ENCODE measurements at regions not wholly inside any gene's neighbourhood (a gene's known extent, or its start where the extent isn't known, plus 50 kb on each side); places are given as distances from the start of the nearest gene placed in this dataset.
"Not testable (repeated sequence)": the region's sequence is repeated elsewhere in the genome, so short reads cannot be mapped to it uniquely, and the experiment has no call there.

- DNase-seq, result no peak
- H3K36me3 ChIP-seq, result no peaks in the 10 kb centered on the region
- H3K4me3 ChIP-seq, result no peak overlapping the region
- H3K27me3 ChIP-seq, result no peaks in the 10 kb centered on the region
- intact Hi-C loops (cut with DNase I), result loop anchor here (10.0 kb wide), 2 partner anchors 125 to 1105 kb away; no protein-coding TSS in a partner anchor
- no peak for TF ChIP-seq POLR2A (IDR thresholded peaks at IDR 0.05)
- no peak for TF ChIP-seq POLR2AphosphoS5 (IDR thresholded peaks at IDR 0.05)
- no peak for TF ChIP-seq EP300 (IDR thresholded peaks at IDR 0.05)
- no peak for TF ChIP-seq CTCF (IDR thresholded peaks at IDR 0.05)
- no peak overlapping the region for H3K27ac ChIP-seq
- H3K4me1 ChIP-seq, result peaks cover 0 to 10% (median 4%) of the 10 kb centered on the region in 4 donors
- H3K9me3 ChIP-seq, result no peaks in the 10 kb centered on the region
Measured at GRCh38 chr7:82599895-82600294, 156.3 kb upstream of the CACNA2D1 start.

GRCh38 chr7:82598958-82599357 is 155.4 kb upstream of the CACNA2D1 start:
- 65 to 69% methylated on average over 1 of the region's 1 CpG for WGBS, 2 donors
- Histone ChIP-seq H3K9me3 (no peaks in the 10 kb centered on the region), H3K27me3 (no peaks in the 10 kb centered on the region), H3K4me3 (no peak overlapping the region), H3K27ac (no peak overlapping the region), H3K36me3 (no peaks in the 10 kb centered on the region), H3K4me1 (peaks cover 0 to 10% (median 4%) of the 10 kb centered on the region in 4 donors)
- TF ChIP-seq EP300 (IDR thresholded peaks at IDR 0.05) (no peak), POLR2A (IDR thresholded peaks at IDR 0.05) (no peak), CTCF (IDR thresholded peaks at IDR 0.05) (no peak), POLR2AphosphoS5 (IDR thresholded peaks at IDR 0.05) (no peak)
- DNase-seq, result no peak
- intact Hi-C loops (cut with DNase I), result no loop called here

GRCh38 chr7:82595795-82596194 is 152.2 kb upstream of the CACNA2D1 start:
- intact Hi-C loops (cut with DNase I); DNase-seq; H3K36me3 ChIP-seq; H3K4me1 ChIP-seq; H3K27ac ChIP-seq; H3K4me3 ChIP-seq; H3K27me3 ChIP-seq; H3K9me3 ChIP-seq: not testable (repeated sequence)
- WGBS, 2 donors, result 46 to 79% methylated on average over 3 of the region's 3 CpGs

- H3K4me3 ChIP-seq, result no peak overlapping the region
- DNase-seq, result no peak
- peaks cover 0 to under 1% (median 0%) of the 10 kb centered on the region in 4 donors for H3K4me1 ChIP-seq
- no peak for TF ChIP-seq POLR2AphosphoS5 (IDR thresholded peaks at IDR 0.05)
- TF ChIP-seq CTCF (IDR thresholded peaks at IDR 0.05), result no peak
- TF ChIP-seq POLR2A (IDR thresholded peaks at IDR 0.05), result no peak
- TF ChIP-seq EP300 (IDR thresholded peaks at IDR 0.05), result no peak
- H3K27ac ChIP-seq, result no peak overlapping the region
- H3K27me3 ChIP-seq, result no peaks in the 10 kb centered on the region
- no peaks in the 10 kb centered on the region for H3K36me3 ChIP-seq
- intact Hi-C loops (cut with DNase I), result no loop called here
- H3K9me3 ChIP-seq, result no peaks in the 10 kb centered on the region
Measured at GRCh38 chr7:82595176-82595575, 151.6 kb upstream of the CACNA2D1 start.

GRCh38 chr7:82594665-82595064 is 151.1 kb upstream of the CACNA2D1 start:
- no peak for DNase-seq
- intact Hi-C loops (cut with DNase I), result no loop called here
- 52 to 56% methylated on average over 6 of the region's 6 CpGs for WGBS, 2 donors

More at GRCh38 chr7:82594665-82595064, 151.1 kb upstream of the CACNA2D1 start:
- Histone ChIP-seq H3K4me3 (peak overlapping the region in 2 of 4 donors; percentile 2 to 10), H3K27ac (no peak overlapping the region), H3K27me3 (no peaks in the 10 kb centered on the region), H3K36me3 (no peaks in the 10 kb centered on the region), H3K9me3 (no peaks in the 10 kb centered on the region), H3K4me1 (no peaks in the 10 kb centered on the region)
- TF ChIP-seq EP300 (IDR thresholded peaks at IDR 0.05) (no peak), POLR2A (IDR thresholded peaks at IDR 0.05) (no peak), POLR2AphosphoS5 (IDR thresholded peaks at IDR 0.05) (no peak), CTCF (IDR thresholded peaks at IDR 0.05) (no peak)
